ENCODE measurements at regions not wholly inside any gene's neighbourhood (a gene's known extent, or its start where the extent isn't known, plus 50 kb on each side); places are given as distances from the start of the nearest gene placed in this dataset.

GRCh38 chr6:9704989-9705388 lies 709.9 kb downstream of the TFAP2A start:
- TF ChIP-seq CTCF (conservative IDR thresholded peaks at IDR 0.05; ENCODE audit: low read depth, low read length) (no peak), EZH2 (IDR thresholded peaks at IDR 0.05; ENCODE audit: borderline replicate concordance, low read depth, low read length, poor library complexity, severe bottlenecking) (no peak)

Data from A673 (cell line).